B cell (primary cell): ENCODE measurements at regions not wholly inside any gene's neighbourhood (a gene's known extent, or its start where the extent isn't known, plus 50 kb on each side); places are given as distances from the start of the nearest gene placed in this dataset.

Experiments
- CTCF ChIP-seq: fragments of 200-600 bp; IDR thresholded peaks from one replicate; pipeline ENCODE4 v1.8.0; 2022; ENCODE audit warnings: antibody characterized with exemption, mild to moderate bottlenecking
- EZH2 ChIP-seq: IDR thresholded peaks from 2 replicates; pipeline ENCODE4 v1.6.1; 2012; ENCODE audit warnings: borderline replicate concordance, low read depth, mild to moderate bottlenecking, moderate library complexity, low read length; ENCODE audit not compliant: insufficient read depth, poor library complexity, severe bottlenecking

- no peak for TF ChIP-seq EZH2
- TF ChIP-seq CTCF, result no peak
Observed at GRCh38 chr3:107085261-107085660, 292.0 kb upstream of the CCDC54 start.
